ENCODE measurements at regions not wholly inside any gene's neighbourhood (a gene's known extent, or its start where the extent isn't known, plus 50 kb on each side); places are given as distances from the start of the nearest gene placed in this dataset.
"Not testable (repeated sequence)": the region's sequence is repeated elsewhere in the genome, so short reads cannot be mapped to it uniquely, and the experiment has no call there.

GRCh38 chr2:146468578-146468977 is 1376.3 kb upstream of the ACVR2A start:
- no peak for DNase-seq (ENCODE audit: extremely low read depth, low read depth, low spot score)

- no peak for DNase-seq (ENCODE audit: extremely low read depth, low read depth, low spot score)
These were observed 1377.4 kb upstream of the ACVR2A start for GRCh38 chr2:146467425-146467824.

GRCh38 chr2:146465460-146465859 is 1379.4 kb upstream of the ACVR2A start:
- DNase-seq (ENCODE audit: extremely low read depth, low read depth, low spot score), result no peak

GRCh38 chr2:146461068-146461467 is 1383.8 kb upstream of the ACVR2A start:
- no peak for DNase-seq (ENCODE audit: extremely low read depth, low read depth, low spot score)

GRCh38 chr2:146458585-146458984 is 1386.2 kb upstream of the ACVR2A start:
- no peak for DNase-seq (ENCODE audit: extremely low read depth, low read depth, low spot score)

- DNase-seq (ENCODE audit: extremely low read depth, low read depth, low spot score), result no peak
These were observed 1387.6 kb upstream of the ACVR2A start for GRCh38 chr2:146457221-146457620.

- no peak for DNase-seq (ENCODE audit: extremely low read depth, low read depth, low spot score)
These were observed 1389.5 kb upstream of the ACVR2A start for GRCh38 chr2:146455325-146455724.

GRCh38 chr2:146451972-146452371 is 1392.9 kb upstream of the ACVR2A start:
- DNase-seq (ENCODE audit: extremely low read depth, low read depth, low spot score), result no peak

- DNase-seq (ENCODE audit: extremely low read depth, low read depth, low spot score), result no peak
These were observed 1394.7 kb upstream of the ACVR2A start for GRCh38 chr2:146450131-146450530.

GRCh38 chr2:146444987-146445386 is 1399.8 kb upstream of the ACVR2A start:
- no peak for DNase-seq (ENCODE audit: extremely low read depth, low read depth, low spot score)

- no peak for DNase-seq (ENCODE audit: extremely low read depth, low read depth, low spot score)
These were observed 1400.7 kb upstream of the ACVR2A start for GRCh38 chr2:146444085-146444484.

- no peak for DNase-seq (ENCODE audit: extremely low read depth, low read depth, low spot score)
These were observed 1406.6 kb upstream of the ACVR2A start for GRCh38 chr2:146438246-146438645.

- DNase-seq (ENCODE audit: extremely low read depth, low read depth, low spot score), result no peak
These were observed 1407.1 kb upstream of the ACVR2A start for GRCh38 chr2:146437712-146438111.

GRCh38 chr2:146433116-146433875 is 1411.5 kb upstream of the ACVR2A start:
- no peak for DNase-seq (ENCODE audit: extremely low read depth, low read depth, low spot score)

- no peak for DNase-seq (ENCODE audit: extremely low read depth, low read depth, low spot score)
These were observed 1415.5 kb upstream of the ACVR2A start for GRCh38 chr2:146429366-146429765.

- no peak for DNase-seq (ENCODE audit: extremely low read depth, low read depth, low spot score)
These were observed 1426.9 kb upstream of the ACVR2A start for GRCh38 chr2:146417942-146418341.

GRCh38 chr2:146415291-146415690 is 1429.5 kb upstream of the ACVR2A start:
- no peak for DNase-seq (ENCODE audit: extremely low read depth, low read depth, low spot score)

- no peak for DNase-seq (ENCODE audit: extremely low read depth, low read depth, low spot score)
These were observed 1430.4 kb upstream of the ACVR2A start for GRCh38 chr2:146414456-146414855.

- no peak for DNase-seq (ENCODE audit: extremely low read depth, low read depth, low spot score)
These were observed 1431.7 kb upstream of the ACVR2A start for GRCh38 chr2:146413086-146413610.

- no peak for DNase-seq (ENCODE audit: extremely low read depth, low read depth, low spot score)
These were observed 1432.2 kb upstream of the ACVR2A start for GRCh38 chr2:146412625-146413024.

GRCh38 chr2:146405402-146406309 is 1439.2 kb upstream of the ACVR2A start:
- not testable (repeated sequence) for DNase-seq (ENCODE audit: extremely low read depth, low read depth, low spot score)

Data from glomerular endothelial cell (primary cell).